Fibroblast of villous mesenchyme (primary cell): ENCODE measurements at regions not wholly inside any gene's neighbourhood (a gene's known extent, or its start where the extent isn't known, plus 50 kb on each side); places are given as distances from the start of the nearest gene placed in this dataset.

Experiments used
- DNase-seq: peaks from one replicate; pipeline ENCODE4 v3.0.0-alpha.2; 2010; ENCODE audit warnings: low read depth
- H3K4me3 ChIP-seq: 2 replicates; pipeline ENCODE4 v1.5.1; 2011; ENCODE audit warnings: low read depth, mild to moderate bottlenecking, low read length
- TF ChIP-seq, protein P1 (sequence below): IDR thresholded peaks from 2 replicates; pipeline ENCODE4 v1.5.1; 2012; ENCODE audit warnings: low read depth, mild to moderate bottlenecking, low read length; ENCODE audit not compliant: insufficient read depth

DNA sequence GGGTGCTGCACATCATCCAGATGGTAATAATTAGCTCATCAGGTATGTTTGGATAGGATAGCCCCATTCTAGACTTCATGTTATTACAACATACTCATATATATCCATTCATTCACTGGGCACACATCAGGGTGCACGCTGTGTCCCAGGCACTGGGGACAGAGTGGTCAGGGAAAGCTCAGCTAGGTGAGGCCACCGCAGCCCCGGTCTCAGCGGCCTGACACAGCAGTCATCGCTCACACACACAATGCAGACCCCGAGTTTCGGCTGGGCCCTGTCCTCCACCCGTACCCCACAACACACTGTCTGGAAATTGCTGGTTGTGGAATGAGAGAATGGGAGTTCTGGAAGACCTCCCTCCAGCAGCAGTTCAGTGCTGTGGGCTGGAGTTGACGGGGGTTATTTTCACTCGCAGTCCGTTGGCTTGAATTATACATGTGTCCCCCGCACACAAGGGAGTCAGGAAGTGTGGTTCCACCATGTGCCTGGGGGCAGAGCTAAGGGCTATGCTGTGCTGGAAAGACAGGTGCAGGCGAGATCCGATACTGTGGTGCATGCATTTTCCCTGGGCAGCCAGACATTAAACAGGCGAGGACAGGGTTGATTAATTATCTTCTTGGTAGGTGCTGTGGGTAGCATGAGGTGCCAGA is 257.6 kb downstream of the TEX29 start:
- H3K4me3 ChIP-seq = no peak overlapping the region
- TF ChIP-seq, protein P1, sequence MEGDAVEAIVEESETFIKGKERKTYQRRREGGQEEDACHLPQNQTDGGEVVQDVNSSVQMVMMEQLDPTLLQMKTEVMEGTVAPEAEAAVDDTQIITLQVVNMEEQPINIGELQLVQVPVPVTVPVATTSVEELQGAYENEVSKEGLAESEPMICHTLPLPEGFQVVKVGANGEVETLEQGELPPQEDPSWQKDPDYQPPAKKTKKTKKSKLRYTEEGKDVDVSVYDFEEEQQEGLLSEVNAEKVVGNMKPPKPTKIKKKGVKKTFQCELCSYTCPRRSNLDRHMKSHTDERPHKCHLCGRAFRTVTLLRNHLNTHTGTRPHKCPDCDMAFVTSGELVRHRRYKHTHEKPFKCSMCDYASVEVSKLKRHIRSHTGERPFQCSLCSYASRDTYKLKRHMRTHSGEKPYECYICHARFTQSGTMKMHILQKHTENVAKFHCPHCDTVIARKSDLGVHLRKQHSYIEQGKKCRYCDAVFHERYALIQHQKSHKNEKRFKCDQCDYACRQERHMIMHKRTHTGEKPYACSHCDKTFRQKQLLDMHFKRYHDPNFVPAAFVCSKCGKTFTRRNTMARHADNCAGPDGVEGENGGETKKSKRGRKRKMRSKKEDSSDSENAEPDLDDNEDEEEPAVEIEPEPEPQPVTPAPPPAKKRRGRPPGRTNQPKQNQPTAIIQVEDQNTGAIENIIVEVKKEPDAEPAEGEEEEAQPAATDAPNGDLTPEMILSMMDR = no peak
- DNase-seq = no peak

DNA sequence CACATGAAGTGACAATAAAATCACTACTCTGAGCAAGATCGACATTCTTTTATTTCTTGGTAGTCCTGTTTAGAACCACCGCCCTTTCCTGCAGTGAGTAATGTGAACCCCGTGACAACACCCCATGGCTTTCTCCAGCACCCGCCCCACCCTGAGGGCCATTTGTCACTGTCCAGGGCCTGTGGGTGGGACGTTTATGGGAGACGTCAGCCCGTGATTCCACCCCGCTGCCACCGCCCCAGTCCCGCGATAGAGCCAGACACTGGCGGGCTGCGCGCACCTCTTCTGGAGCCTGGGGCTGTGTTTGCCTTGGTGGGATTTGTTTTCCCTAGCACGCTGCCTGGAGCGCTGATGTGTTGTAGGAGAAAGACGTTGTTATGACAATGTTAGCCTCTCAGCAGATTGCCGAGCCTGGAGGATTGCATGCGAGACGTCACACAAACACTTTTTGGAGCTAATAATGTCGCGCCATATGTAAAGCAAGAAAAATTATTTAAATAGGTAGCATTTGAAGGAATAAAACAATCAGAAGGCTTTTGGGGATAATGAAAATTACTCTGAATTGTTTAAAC is 263.7 kb downstream of the TEX29 start:
- no peak for DNase-seq
- TF ChIP-seq, protein P1 = no peak

DNA sequence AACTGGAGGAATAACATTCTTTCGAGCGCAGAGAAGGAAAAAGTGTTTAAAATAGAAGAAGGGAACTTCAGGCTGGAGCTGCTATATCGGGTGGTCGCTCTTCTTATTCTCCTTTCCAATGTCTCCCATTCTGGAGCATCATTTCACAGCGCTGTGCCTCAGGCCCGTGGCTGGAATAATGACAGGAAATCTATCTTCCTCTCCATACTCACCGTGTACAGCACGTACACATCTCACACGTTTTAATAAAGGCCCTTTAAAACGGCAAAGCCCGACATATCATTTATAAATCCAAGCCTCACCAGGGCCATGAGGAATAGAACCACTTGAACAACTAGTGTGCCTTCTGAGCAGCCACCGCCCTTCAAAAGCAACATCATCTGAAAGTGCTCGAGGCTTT is 264.4 kb downstream of the TEX29 start:
- no peak for DNase-seq
- H3K4me3 ChIP-seq = no peak overlapping the region
- TF ChIP-seq, protein P1 = no peak

More for the DNA sequence above, 263.7 kb downstream of the TEX29 start:
- H3K4me3 ChIP-seq = no peak overlapping the region

DNA sequence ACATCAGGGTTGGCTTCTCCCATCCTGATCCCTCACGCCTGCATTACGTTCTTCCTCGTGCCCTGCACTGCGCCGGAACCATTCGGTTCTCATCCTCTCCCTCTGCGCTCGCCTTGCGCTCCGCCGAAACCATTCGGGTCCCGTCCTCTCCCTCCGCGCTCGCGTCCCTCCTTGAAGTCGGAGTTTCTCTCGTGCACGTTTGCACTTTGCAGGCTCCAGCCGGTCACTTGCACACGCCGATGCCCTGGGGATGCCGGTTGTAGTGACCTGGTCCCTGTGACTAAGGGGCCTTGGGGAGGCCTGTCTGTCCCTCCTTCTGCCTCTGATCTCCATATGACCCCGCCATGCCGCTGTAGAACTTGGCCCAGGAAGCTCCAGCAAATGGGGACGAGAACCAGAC is 265.8 kb downstream of the TEX29 start:
- no peak for DNase-seq
- no peak overlapping the region for H3K4me3 ChIP-seq
- TF ChIP-seq, protein P1 = no peak

DNA sequence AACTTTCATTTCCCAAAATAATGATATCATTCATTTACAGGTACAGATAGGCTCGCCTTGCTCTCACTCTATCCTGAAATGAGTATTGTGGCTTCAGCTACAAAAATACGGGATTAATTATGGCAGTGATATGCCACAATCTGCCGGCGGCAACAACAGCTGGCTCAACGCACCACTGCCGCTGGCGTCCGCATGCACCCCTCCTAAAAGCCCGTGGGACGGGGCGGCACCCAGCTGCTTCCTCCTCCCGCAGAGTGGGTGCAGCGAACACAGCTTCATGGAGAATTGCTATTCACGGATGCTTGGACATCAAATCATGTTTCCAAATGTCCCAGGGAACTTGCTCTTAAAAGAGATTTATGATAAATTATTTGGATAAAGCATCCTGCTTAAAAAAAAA is 266.8 kb downstream of the TEX29 start:
- H3K4me3 ChIP-seq = no peak overlapping the region
- no peak for DNase-seq
- TF ChIP-seq, protein P1 = no peak

DNA sequence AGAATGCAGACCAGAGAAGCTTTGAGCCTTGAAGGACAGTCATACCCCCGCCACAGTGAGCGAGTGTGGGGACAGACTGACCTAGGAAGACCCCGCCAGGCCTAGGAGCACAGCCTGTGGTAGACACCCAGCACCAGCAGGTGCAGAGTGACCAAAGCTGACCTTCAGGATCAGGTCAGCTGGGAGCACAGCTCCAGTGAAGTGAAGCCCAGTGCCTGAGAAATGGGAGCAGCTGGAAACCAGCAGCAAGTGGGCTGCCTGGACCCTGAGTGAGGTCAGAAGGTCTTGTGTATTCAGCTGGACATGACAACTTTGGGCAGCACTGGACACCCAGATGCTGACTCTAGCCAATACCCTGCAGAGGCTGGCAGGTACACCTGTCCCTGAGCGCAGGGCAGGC is 268.9 kb downstream of the TEX29 start:
- TF ChIP-seq, protein P1 = no peak
- DNase-seq = no peak
- no peak overlapping the region for H3K4me3 ChIP-seq

DNA sequence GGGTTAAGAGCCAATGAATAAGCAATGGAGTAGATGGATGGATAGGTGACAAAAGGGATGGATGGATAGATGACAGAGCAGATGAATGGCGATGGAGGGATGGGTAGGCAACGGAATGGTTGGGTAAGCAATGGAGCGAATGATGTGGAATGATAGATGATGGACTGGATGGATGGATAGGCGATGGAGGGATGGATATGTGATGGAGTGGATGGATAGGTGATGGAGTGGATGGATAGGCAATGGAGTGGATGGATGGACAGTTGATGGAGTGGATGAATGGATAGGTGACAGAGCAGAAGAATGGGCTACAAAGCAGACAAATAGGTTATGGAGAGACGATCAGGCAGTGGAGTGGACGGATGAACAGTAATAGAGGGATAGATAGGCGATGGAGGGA is 269.6 kb downstream of the TEX29 start:
- TF ChIP-seq, protein P1 = no peak
- no peak overlapping the region for H3K4me3 ChIP-seq
- no peak for DNase-seq
